HUES48 (cell line): ENCODE measurements at regions not wholly inside any gene's neighbourhood (a gene's known extent, or its start where the extent isn't known, plus 50 kb on each side); places are given as distances from the start of the nearest gene placed in this dataset.

Experiments used
- H3K27ac ChIP-seq: one replicate; pipeline ENCODE4 v1.7.0; 2013; ENCODE audit warnings: low read depth, low read length, inconsistent platforms
- H3K27me3 ChIP-seq: 2 replicates; pipeline ENCODE4 v1.6.1; 2013; ENCODE audit warnings: mild to moderate bottlenecking, low read length; ENCODE audit not compliant: control insufficient read depth, insufficient read depth
- H3K36me3 ChIP-seq: 2 replicates; pipeline ENCODE4 v1.6.1; 2013; ENCODE audit warnings: low read length; ENCODE audit not compliant: control insufficient read depth, insufficient read depth
- H3K4me1 ChIP-seq: 2 replicates; pipeline ENCODE4 v1.6.1; 2013; ENCODE audit warnings: mild to moderate bottlenecking, low read length; ENCODE audit not compliant: control insufficient read depth, insufficient read depth
- H3K4me3 ChIP-seq: 2 replicates; pipeline ENCODE4 v1.5.1; 2013; ENCODE audit warnings: mild to moderate bottlenecking, low read depth, low read length
- H3K9ac ChIP-seq: 2 replicates; pipeline ENCODE4 v1.6.1; 2013; ENCODE audit warnings: mild to moderate bottlenecking, low read depth, low read length, moderate library complexity
- H3K9me3 ChIP-seq: 2 replicates; pipeline ENCODE4 v1.6.1; 2013; ENCODE audit warnings: low read length; ENCODE audit not compliant: control insufficient read depth, insufficient read depth

DNA sequence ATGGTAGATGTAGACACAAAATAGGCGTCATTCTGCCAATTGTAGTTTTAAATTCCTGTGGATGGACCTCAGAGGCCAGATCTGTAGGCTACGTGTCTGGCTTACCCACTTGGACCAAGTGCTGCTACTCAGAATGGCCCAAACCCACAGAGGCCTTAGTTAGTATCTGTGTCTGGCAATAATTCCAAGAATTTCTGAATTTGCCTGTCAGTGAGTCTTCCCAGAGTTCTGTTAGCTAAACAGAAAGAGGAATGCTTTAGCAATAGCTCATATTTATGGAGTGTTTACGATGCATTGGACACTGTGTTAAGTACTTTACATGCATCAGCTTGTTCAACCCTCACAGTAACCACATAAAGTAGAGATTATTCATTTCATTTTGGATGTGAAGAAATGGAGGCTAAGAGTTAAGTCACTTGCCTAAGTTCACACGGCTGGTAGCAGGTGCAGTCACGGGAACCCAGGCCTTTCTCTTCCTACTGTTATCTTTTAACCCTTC, 231.8 kb downstream of the PTEN start:
- Histone ChIP-seq H3K9me3 (no peaks in the 10 kb centered on the region), H3K9ac (no peak overlapping the region), H3K27me3 (no peaks in the 10 kb centered on the region), H3K27ac (no peak overlapping the region), H3K4me1 (no peaks in the 10 kb centered on the region), H3K4me3 (no peak overlapping the region), H3K36me3 (no peaks in the 10 kb centered on the region)

DNA sequence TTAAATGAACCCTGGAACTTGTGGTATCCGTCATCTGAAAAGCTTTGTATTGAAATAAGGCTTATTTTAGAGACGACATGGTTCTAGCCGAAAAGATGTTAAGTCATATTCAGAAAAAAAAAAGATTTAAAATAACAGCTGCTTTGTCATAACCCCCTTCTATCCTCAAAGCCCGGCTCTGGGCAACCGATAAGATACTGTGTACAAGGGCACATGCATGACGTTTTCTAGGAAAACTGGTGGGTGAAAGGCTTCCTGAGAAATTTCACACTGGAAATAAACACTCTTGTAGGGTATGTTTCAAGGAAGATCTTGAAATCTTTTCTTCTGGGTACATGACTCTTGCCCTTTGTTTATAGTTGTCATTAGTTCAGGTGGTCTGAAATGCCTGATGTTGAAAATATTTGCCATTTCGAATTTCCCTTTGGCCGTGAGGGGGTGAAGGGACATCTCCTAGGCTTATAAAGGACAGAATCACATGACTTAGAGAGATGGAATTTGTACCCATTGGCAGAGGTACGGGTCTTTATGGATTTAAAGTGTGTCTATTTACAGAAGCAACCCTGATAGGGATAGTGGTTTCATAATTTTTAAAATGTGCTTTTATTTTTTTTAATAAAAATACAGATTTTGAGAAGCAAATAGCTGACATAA, 232.5 kb downstream of the PTEN start:
- Histone ChIP-seq H3K4me1 (no peaks in the 10 kb centered on the region), H3K4me3 (no peak overlapping the region), H3K27me3 (no peaks in the 10 kb centered on the region), H3K9ac (no peak overlapping the region), H3K36me3 (no peaks in the 10 kb centered on the region), H3K27ac (no peak overlapping the region), H3K9me3 (no peaks in the 10 kb centered on the region)

DNA sequence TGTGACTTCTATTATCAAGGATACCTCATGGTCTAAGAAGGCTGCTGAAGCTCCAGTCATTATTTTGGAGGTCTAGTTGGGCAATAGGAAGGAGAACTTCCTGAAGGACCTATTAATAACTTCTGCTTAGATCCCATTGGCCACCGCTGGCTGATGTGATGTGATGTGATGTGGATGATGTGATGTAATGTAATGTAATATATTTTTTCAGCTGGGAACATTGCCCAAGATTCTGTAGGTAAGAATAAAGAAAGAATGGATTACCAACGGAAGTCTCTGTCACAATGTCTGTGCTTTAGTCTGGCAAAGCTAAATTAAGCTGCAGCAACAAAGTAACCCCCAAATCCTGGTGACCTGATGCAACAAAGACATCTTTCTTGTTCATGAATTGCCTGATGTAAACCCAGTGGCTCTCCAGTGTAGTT, 233.7 kb downstream of the PTEN start:
- H3K4me3 ChIP-seq: no peak overlapping the region
- H3K9me3 ChIP-seq: no peaks in the 10 kb centered on the region
- no peaks in the 10 kb centered on the region for H3K4me1 ChIP-seq
- no peak overlapping the region for H3K9ac ChIP-seq
- no peaks in the 10 kb centered on the region for H3K36me3 ChIP-seq
- H3K27me3 ChIP-seq: no peaks in the 10 kb centered on the region
- H3K27ac ChIP-seq: no peak overlapping the region

DNA sequence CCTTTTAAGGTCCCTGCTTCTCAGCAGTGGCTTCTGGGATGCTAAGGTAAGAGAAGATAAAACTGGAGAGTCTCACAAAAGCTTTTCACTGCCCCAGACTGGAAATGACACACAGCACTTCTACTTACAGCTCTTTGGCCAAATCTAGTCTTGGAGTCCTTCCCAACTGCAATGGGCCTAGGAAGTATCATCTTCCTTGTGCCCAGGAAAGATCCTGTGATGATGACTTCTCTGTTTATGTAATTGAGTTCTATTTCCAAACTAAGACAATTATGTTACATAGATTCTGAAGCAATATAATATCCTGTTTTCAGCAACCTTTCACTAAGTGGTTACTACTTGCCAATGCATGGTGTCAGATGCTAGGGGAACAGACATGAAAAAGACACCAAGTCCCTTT, 234.1 kb downstream of the PTEN start:
- H3K27ac ChIP-seq: no peak overlapping the region
- no peaks in the 10 kb centered on the region for H3K27me3 ChIP-seq
- H3K9me3 ChIP-seq: no peaks in the 10 kb centered on the region
- no peak overlapping the region for H3K9ac ChIP-seq
- no peak overlapping the region for H3K4me3 ChIP-seq
- H3K4me1 ChIP-seq: no peaks in the 10 kb centered on the region
- no peaks in the 10 kb centered on the region for H3K36me3 ChIP-seq

DNA sequence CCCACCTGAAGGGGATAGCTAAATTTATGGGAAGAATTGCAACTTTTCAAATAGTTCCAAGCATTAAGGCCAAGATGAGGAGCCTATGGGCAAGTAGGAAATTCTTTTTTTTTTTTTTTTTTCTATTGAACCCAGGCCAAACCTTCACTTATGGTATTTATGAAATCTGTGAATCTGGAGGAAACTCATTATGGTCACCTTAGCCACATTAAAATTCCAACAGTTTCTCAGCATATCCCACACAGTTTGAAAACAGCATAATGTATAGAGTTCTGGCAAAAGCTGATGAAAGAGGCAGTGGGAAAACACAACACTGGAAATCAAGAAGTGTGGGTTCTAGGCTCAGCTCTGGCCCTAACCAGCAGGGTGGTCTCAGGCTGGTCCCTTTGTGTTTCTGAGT, 236.9 kb downstream of the PTEN start:
- H3K9me3 ChIP-seq: no peaks in the 10 kb centered on the region
- H3K4me1 ChIP-seq: no peaks in the 10 kb centered on the region
- H3K9ac ChIP-seq: no peak overlapping the region
- H3K4me3 ChIP-seq: no peak overlapping the region
- H3K27me3 ChIP-seq: no peaks in the 10 kb centered on the region
- H3K36me3 ChIP-seq: no peaks in the 10 kb centered on the region
- no peak overlapping the region for H3K27ac ChIP-seq

DNA sequence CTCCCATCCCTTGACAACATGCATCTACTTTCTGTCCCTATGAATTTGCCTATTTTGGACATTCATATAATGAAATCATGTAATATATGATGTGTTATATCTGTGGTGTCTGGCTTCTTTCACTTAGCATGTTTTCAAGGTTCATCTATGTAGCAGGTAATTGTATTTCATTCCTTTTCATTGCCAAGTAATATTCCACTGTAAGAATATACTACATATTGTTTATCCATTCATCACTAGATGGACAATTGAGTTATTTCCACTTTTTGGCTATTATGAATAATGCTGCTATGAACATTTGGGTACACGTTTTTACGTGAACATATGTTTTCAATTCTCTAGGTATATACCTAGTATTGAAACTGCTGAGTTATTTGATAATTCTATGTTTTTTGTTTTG, 238.2 kb downstream of the PTEN start:
- Histone ChIP-seq H3K27ac (no peak overlapping the region), H3K36me3 (no peaks in the 10 kb centered on the region), H3K4me3 (no peak overlapping the region), H3K9ac (no peak overlapping the region), H3K27me3 (no peaks in the 10 kb centered on the region), H3K9me3 (no peaks in the 10 kb centered on the region), H3K4me1 (no peaks in the 10 kb centered on the region)

DNA sequence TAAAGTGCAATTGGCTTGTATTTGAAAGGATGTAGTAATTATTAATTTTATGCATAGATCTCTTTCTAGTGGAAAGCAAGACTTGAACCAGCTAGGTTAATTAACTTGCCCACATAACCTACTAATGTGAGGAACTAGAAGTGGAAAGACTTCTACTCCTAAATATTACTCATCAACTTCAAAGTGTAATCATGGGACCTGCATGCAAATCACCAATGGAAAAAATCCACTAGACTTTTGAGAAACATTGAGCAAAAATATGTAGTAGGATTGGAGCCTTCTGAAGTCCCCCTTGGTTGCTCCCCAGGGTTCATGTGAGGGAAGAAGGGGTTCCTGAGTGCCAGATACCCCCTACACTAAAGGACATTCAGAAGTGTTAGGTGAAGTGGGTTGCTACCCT, 240.2 kb downstream of the PTEN start:
- H3K9me3 ChIP-seq: no peaks in the 10 kb centered on the region
- no peak overlapping the region for H3K9ac ChIP-seq
- H3K36me3 ChIP-seq: no peaks in the 10 kb centered on the region
- H3K4me3 ChIP-seq: no peak overlapping the region
- H3K27ac ChIP-seq: no peak overlapping the region
- no peaks in the 10 kb centered on the region for H3K4me1 ChIP-seq
- no peaks in the 10 kb centered on the region for H3K27me3 ChIP-seq

DNA sequence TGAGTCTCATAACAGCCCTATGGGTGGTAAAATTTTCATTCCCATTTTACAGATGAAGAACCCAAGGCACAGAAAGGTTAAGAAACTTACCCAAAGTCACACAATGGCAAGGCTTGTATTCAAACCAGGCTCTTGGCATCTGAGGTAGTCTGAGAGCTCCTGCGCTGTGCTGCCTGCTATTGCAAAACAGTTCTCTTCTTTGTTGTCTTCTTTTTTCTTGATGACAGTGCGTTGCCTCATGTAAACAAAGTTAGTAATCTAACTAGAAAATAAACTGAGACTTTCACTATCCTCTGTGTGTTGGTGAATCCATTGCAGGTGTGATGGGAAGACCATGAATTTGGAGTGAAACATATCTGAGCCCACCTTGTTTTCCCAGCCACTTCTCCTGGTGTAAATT, 240.8 kb downstream of the PTEN start:
- H3K36me3 ChIP-seq: no peaks in the 10 kb centered on the region
- no peak overlapping the region for H3K4me3 ChIP-seq
- H3K27ac ChIP-seq: no peak overlapping the region
- no peaks in the 10 kb centered on the region for H3K4me1 ChIP-seq
- no peak overlapping the region for H3K9ac ChIP-seq
- H3K27me3 ChIP-seq: no peaks in the 10 kb centered on the region
- no peaks in the 10 kb centered on the region for H3K9me3 ChIP-seq

DNA sequence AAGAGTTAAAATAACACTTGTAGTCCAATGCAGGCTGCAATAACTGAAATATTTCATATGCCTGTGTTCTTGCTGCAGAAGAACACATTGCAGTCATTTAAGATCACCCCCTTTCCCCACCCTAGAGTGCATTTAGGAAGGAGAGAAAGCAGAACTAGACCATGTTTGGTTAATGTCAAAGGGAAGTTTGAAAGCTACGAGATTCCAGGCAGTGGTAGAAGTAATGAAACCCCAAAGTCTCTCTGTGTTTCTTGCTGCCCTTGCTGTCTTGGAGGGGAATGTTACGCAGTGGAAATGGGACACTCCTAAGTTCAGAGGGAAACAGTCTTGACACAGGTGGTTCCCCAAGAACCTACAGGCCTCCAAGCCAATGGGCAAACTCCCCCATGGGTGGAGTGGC, 242.9 kb downstream of the PTEN start:
- Histone ChIP-seq H3K9me3 (no peaks in the 10 kb centered on the region), H3K27me3 (no peaks in the 10 kb centered on the region), H3K27ac (no peak overlapping the region), H3K9ac (no peak overlapping the region), H3K4me1 (no peaks in the 10 kb centered on the region), H3K36me3 (no peaks in the 10 kb centered on the region), H3K4me3 (no peak overlapping the region)

DNA sequence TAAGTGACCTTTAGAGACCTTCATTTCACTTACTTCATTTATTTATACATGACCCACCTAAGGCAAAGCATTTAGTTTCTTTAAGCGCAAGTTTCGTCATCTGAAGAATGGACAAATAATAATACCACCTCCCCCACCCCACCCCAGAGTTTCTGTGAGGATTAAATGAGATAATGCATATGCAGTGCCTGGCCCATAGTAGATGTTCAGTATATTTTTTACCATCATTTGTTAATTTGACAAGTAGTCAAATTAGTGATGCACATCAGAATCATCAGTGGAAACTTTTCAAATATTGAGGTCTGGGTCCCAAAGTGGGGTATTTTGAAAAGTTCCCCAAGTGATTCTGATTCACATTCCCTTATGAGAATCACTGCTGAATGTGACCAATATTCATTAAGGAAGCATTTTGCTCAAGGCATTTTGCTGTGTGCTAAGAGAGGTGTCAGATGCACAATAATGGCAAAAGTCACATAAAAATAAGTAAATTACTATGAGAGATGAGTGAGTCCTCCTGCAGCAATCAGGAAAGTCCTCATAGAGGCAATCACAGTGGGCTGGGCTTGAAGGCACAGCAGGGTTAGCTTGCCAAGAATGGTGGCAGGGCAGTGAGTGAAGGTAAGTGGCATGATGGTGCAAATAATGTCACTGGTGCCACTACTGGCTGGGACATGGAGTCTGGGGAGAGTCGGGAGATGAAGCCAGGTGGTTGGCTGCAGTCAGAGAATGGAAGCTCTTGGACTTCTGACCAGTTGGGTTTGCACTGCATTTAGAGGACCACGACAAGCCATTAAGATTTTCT, 244.1 kb downstream of the PTEN start:
- Histone ChIP-seq H3K9ac (no peak overlapping the region), H3K27me3 (no peaks in the 10 kb centered on the region), H3K27ac (no peak overlapping the region), H3K36me3 (no peaks in the 10 kb centered on the region), H3K9me3 (no peaks in the 10 kb centered on the region), H3K4me1 (no peaks in the 10 kb centered on the region), H3K4me3 (no peak overlapping the region)

DNA sequence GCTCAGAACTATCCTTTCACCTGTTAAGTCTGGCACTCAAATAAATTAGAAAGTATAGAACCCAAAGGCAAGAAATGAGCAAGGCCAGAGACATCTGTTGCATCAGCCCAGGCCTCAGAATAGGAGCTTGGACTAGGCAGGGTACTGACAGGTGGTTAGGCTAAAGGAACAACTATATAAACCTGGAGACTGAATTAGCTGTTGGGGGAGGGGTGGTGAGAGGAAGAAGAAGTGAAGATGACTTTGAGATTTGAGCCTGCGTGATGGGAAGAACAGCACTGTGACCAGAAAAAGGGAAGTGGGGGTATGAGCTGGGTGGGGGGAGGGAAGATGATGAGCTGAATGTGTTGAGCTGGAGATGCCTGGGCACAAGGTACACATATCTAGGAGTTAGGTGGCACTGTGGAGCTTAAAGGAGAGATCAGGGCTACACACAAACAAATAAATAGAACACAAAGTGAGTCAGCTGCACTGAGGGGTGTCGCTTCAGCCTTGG, 244.7 kb downstream of the PTEN start:
- H3K27ac ChIP-seq: no peak overlapping the region
- H3K36me3 ChIP-seq: no peaks in the 10 kb centered on the region
- no peaks in the 10 kb centered on the region for H3K4me1 ChIP-seq
- H3K27me3 ChIP-seq: no peaks in the 10 kb centered on the region
- H3K9me3 ChIP-seq: no peaks in the 10 kb centered on the region
- H3K4me3 ChIP-seq: no peak overlapping the region
- no peak overlapping the region for H3K9ac ChIP-seq
